MG63 (cell line): ENCODE measurements at regions not wholly inside any gene's neighbourhood (a gene's known extent, or its start where the extent isn't known, plus 50 kb on each side); places are given as distances from the start of the nearest gene placed in this dataset.
"Not testable (repeated sequence)": the region's sequence is repeated elsewhere in the genome, so short reads cannot be mapped to it uniquely, and the experiment has no call there.

ENCODE experiments used
- DNase-seq: peaks from one replicate; pipeline ENCODE4 v3.0.0-alpha.2; 2020
- H3K27me3 ChIP-seq: fragments of 250-450 bp; sonication (Bioruptor Pico); 2 replicates; pipeline ENCODE4 v1.5.1; 2020; ENCODE audit warnings: mild to moderate bottlenecking, moderate library complexity
- H3K36me3 ChIP-seq: fragments of 250-450 bp; sonication (Bioruptor Pico); 2 replicates; pipeline ENCODE4 v1.5.1; 2020; ENCODE audit warnings: mild to moderate bottlenecking, moderate library complexity
- H3K4me3 ChIP-seq: fragments of 250-450 bp; sonication (Bioruptor Pico); 2 replicates; pipeline ENCODE4 v1.5.1; 2020; ENCODE audit warnings: mild to moderate bottlenecking, moderate library complexity
- H3K9me3 ChIP-seq: fragments of 250-450 bp; sonication (Bioruptor Pico); 2 replicates; pipeline ENCODE4 v1.5.1; 2020; ENCODE audit warnings: mild to moderate bottlenecking, moderate library complexity

- no peak for DNase-seq
- Histone ChIP-seq H3K27me3 (no peaks in the 10 kb centered on the region), H3K4me3 (no peak overlapping the region), H3K9me3 (peaks cover 3% of the 10 kb centered on the region), H3K36me3 (no peaks in the 10 kb centered on the region)
These were observed 586.4 kb downstream of the MAT2B start for GRCh38 chr5:164091836-164092235.

GRCh38 chr5:164094291-164094690 is 588.9 kb downstream of the MAT2B start:
- no peaks in the 10 kb centered on the region for H3K27me3 ChIP-seq
- H3K4me3 ChIP-seq = no peak overlapping the region
- DNase-seq = no peak
- no peaks in the 10 kb centered on the region for H3K36me3 ChIP-seq
- peaks cover 3% of the 10 kb centered on the region; the same call in 1 of the 2 replicates for H3K9me3 ChIP-seq

GRCh38 chr5:164097749-164098148 is 592.3 kb downstream of the MAT2B start:
- no peaks in the 10 kb centered on the region for H3K9me3 ChIP-seq
- no peak for DNase-seq
- H3K27me3 ChIP-seq = no peaks in the 10 kb centered on the region
- no peaks in the 10 kb centered on the region for H3K36me3 ChIP-seq
- no peak overlapping the region for H3K4me3 ChIP-seq

DNA sequence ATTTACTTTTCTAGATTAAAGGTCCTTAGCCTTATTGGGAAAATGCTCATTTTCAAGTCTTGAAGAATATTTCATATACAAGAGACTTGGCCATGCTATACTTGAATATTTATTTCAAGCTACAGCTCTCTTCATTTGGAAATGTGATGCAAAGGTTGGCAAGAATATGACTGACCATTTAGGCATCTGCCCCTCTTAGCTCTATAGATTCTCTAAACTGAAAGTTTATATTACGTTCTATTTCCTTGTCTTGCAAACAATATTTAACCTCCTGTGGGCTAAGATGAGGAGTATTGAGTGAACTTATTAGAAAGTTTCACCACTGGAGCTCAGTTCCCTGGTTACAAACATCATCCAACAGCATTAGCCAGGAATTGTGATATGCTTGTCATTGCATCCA is 593.1 kb downstream of the MAT2B start:
- no peak for DNase-seq
- H3K36me3 ChIP-seq = no peaks in the 10 kb centered on the region

GRCh38 chr5:164098979-164099378 is 593.6 kb downstream of the MAT2B start:
- peaks cover under 1% of the 10 kb centered on the region for H3K9me3 ChIP-seq
- DNase-seq = no peak
- H3K36me3 ChIP-seq = no peaks in the 10 kb centered on the region
- H3K4me3 ChIP-seq = no peak overlapping the region
- no peaks in the 10 kb centered on the region for H3K27me3 ChIP-seq

More for the DNA sequence above, 593.1 kb downstream of the MAT2B start:
- no peaks in the 10 kb centered on the region for H3K27me3 ChIP-seq
- no peaks in the 10 kb centered on the region for H3K9me3 ChIP-seq
- H3K4me3 ChIP-seq = no peak overlapping the region

- DNase-seq = no peak
- no peaks in the 10 kb centered on the region for H3K27me3 ChIP-seq
- no peak overlapping the region for H3K4me3 ChIP-seq
- H3K36me3 ChIP-seq = no peaks in the 10 kb centered on the region
- peaks cover 6% of the 10 kb centered on the region for H3K9me3 ChIP-seq
These were observed 610.0 kb downstream of the MAT2B start for GRCh38 chr5:164115420-164115819.

- peak; percentile 35 for DNase-seq
- Histone ChIP-seq H3K27me3 (no peaks in the 10 kb centered on the region), H3K36me3 (no peaks in the 10 kb centered on the region), H3K4me3 (no peak overlapping the region), H3K9me3 (peaks cover 8% of the 10 kb centered on the region)
These were observed 614.5 kb downstream of the MAT2B start for GRCh38 chr5:164119806-164120447.

DNA sequence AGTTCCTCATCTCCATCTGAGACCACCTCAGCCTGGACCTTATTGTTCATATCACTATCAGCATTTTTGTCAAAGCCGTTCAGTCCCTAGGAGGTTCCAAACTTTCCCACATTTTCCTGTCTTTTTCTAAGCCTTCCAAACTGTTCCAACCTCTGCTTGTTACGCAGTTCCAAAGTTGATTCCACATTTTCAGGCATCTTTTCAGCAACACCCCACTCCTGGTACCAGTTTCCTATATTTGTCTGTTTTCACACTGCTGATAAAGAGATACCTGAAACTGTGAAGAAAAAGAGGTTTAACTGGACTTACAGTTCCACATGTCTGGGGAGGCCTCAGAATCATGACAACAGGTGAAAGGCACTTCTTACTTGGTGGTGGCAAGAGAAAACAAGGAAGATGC is 622.1 kb downstream of the MAT2B start:
- no peak for DNase-seq
- Histone ChIP-seq H3K27me3 (no peaks in the 10 kb centered on the region), H3K4me3 (no peak overlapping the region), H3K36me3 (no peaks in the 10 kb centered on the region; the same call in 1 of the 2 replicates), H3K9me3 (peaks cover 48% of the 10 kb centered on the region)

- Histone ChIP-seq H3K4me3 (no peak overlapping the region), H3K36me3 (no peaks in the 10 kb centered on the region; the same call in 1 of the 2 replicates), H3K9me3 (peaks cover 43% of the 10 kb centered on the region), H3K27me3 (no peaks in the 10 kb centered on the region)
- DNase-seq = no peak
These were observed 626.9 kb downstream of the MAT2B start for GRCh38 chr5:164132358-164132757.

- peaks cover 10% of the 10 kb centered on the region for H3K9me3 ChIP-seq
- no peak overlapping the region for H3K4me3 ChIP-seq
- H3K27me3 ChIP-seq = no peaks in the 10 kb centered on the region
- DNase-seq = no peak
- no peaks in the 10 kb centered on the region for H3K36me3 ChIP-seq
These were observed 631.7 kb downstream of the MAT2B start for GRCh38 chr5:164137095-164137494.

- no peaks in the 10 kb centered on the region for H3K27me3 ChIP-seq
These were observed 634.0 kb downstream of the MAT2B start for GRCh38 chr5:164139423-164139822.

GRCh38 chr5:164145458-164145857 is 640.0 kb downstream of the MAT2B start:
- Histone ChIP-seq H3K36me3 (no peaks in the 10 kb centered on the region), H3K4me3 (no peak overlapping the region), H3K9me3 (no peaks in the 10 kb centered on the region), H3K27me3 (no peaks in the 10 kb centered on the region)
- no peak for DNase-seq

More at GRCh38 chr5:164139423-164139822, 634.0 kb downstream of the MAT2B start:
- H3K4me3 ChIP-seq = no peak overlapping the region
- no peaks in the 10 kb centered on the region for H3K36me3 ChIP-seq
- DNase-seq = no peak
- H3K9me3 ChIP-seq = no peaks in the 10 kb centered on the region

GRCh38 chr5:164146223-164146622 is 640.8 kb downstream of the MAT2B start:
- Histone ChIP-seq H3K36me3 (no peaks in the 10 kb centered on the region), H3K9me3 (no peaks in the 10 kb centered on the region), H3K4me3 (no peak overlapping the region), H3K27me3 (no peaks in the 10 kb centered on the region)
- no peak for DNase-seq

- Histone ChIP-seq H3K9me3 (no peaks in the 10 kb centered on the region), H3K27me3 (no peaks in the 10 kb centered on the region), H3K36me3 (no peaks in the 10 kb centered on the region), H3K4me3 (no peak overlapping the region)
- no peak for DNase-seq
These were observed 642.9 kb downstream of the MAT2B start for GRCh38 chr5:164148292-164148691.

- not testable (repeated sequence) for DNase-seq, H3K9me3 ChIP-seq, H3K36me3 ChIP-seq, H3K27me3 ChIP-seq, H3K4me3 ChIP-seq
These were observed 647.1 kb downstream of the MAT2B start for GRCh38 chr5:164152539-164152938.

DNA sequence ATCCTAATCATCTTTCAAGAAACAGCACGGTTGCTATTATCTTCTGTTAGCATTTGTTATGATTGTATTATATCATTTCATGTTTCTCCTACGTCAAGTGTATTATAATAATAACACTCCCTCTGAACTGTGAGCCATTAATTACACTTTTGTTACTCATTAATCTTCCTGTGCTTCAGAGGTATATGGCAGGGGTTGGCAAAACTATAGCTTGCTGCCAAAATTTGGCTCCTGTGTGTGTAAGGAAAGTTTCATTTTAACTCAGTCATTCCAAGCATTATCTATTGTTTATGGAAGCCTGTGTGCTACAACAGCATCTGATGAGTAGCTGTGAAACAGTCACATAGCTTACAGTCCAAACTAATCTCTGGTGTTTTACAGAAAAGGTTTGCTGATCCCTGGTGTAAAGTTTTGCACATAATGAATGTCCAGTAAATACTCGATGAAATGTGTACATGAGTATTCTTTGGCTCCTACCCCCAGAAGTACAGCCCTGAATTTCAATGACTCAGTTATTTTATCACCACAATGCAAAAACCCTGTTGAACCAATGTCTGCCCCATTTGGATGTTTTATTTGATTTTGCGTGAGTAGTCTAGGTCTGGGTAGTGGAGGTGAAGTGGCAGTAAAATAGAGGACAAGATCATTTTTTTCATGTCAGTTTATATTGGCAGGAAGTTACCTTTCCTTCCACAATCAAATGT is 648.2 kb downstream of the MAT2B start:
- no peak overlapping the region for H3K4me3 ChIP-seq
- DNase-seq = peak; percentile 60
- no peaks in the 10 kb centered on the region for H3K27me3 ChIP-seq
- H3K36me3 ChIP-seq = no peaks in the 10 kb centered on the region
- peaks cover 9% of the 10 kb centered on the region; the same call in 1 of the 2 replicates for H3K9me3 ChIP-seq

- no peak for DNase-seq
- Histone ChIP-seq H3K36me3 (no peaks in the 10 kb centered on the region), H3K27me3 (no peaks in the 10 kb centered on the region), H3K9me3 (peaks cover 3% of the 10 kb centered on the region; the same call in 1 of the 2 replicates), H3K4me3 (no peak overlapping the region)
These were observed 665.4 kb downstream of the MAT2B start for GRCh38 chr5:164170814-164171213.

DNA sequence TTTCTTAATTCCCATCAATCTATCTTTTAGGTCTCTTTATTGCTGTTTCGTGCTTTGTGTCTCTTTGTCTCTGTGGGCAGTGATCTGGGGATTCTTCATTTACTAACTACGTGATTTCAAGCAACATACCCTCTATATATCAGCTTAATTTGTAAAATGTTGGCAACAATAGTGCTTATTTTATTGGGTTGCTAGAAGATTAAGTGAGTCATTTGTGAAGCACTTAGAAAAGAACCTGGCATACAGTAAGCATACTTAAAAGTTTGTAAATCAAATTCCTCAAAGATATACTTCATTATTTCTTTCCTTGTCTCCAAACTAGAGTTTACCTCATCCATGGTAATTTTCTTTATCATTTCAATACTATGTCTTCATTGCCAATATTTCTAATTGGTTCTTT is 669.7 kb downstream of the MAT2B start:
- Histone ChIP-seq H3K27me3 (no peaks in the 10 kb centered on the region), H3K4me3 (no peak overlapping the region), H3K36me3 (peaks cover 29% of the 10 kb centered on the region), H3K9me3 (peaks cover 18% of the 10 kb centered on the region)
- DNase-seq = no peak
